GM20000 (cell line): ENCODE measurements at regions not wholly inside any gene's neighbourhood (a gene's known extent, or its start where the extent isn't known, plus 50 kb on each side); places are given as distances from the start of the nearest gene placed in this dataset.

Source experiments
- DNase-seq: peaks from one replicate; pipeline ENCODE4 v3.0.0; 2012; ENCODE audit warnings: low spot score
- CTCF ChIP-seq: IDR thresholded peaks from 2 replicates; pipeline ENCODE4 v1.5.1; 2012; ENCODE audit warnings: mild to moderate bottlenecking, control low read depth; ENCODE audit errors: extremely low read depth, missing control alignments

DNA sequence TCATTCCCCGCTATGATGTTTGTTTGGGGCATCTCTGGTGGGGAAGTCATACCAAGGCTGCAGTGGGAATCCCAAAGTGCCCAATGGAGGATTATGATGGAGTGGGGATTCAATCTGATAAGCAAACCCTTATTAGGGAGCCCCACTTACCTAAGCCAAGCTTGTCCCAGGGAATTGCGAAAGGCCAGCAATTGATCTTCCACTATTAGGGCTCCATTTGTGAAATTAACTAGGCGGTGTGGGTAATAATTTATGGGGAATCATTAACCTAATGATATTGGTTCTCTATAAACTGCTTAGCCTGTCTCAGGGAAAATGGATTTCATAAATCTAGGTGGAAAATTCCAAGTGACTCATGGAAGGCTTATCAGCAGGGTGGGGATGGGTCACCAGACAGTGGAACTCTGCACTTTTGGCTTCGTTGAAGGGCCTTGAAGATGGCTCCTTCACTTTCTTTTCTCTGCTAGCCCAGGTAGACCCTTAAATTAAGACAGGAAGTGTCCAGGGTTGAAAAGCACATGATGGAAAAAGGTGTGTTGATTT is 113.0 kb upstream of the WSCD2 start:
- TF ChIP-seq CTCF: no peak
- no peak for DNase-seq

DNA sequence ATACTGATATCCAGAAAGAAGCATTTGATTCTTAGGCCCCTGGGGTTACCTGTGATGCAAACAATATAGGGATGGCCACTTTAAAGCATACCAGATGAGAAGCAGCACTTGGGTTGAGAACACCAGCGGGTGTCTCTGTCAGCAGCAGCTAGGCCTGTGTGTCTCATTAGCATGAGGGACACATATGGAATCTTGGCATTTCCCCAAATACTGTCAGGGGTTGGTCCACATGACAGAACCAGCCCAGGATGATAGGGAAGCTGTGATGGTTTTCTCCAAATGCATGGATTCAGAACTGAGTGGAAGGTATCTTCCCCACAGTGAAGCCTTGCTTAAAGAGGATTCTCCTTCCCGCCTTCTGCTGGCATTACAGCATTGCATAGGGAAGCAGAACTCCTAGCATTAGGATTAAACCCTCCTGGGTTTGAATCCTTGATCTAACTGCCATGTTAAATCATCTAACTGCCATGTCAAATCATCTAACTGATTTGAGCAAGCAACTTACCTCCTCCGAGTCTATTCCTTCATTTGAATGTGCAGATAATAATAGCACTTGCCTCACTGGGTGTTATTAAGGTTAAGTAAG is 111.5 kb upstream of the WSCD2 start:
- no peak for TF ChIP-seq CTCF
- no peak for DNase-seq

GRCh38 chr12:108019862-108020261 is 109.2 kb upstream of the WSCD2 start:
- TF ChIP-seq CTCF: no peak
- DNase-seq: no peak

DNA sequence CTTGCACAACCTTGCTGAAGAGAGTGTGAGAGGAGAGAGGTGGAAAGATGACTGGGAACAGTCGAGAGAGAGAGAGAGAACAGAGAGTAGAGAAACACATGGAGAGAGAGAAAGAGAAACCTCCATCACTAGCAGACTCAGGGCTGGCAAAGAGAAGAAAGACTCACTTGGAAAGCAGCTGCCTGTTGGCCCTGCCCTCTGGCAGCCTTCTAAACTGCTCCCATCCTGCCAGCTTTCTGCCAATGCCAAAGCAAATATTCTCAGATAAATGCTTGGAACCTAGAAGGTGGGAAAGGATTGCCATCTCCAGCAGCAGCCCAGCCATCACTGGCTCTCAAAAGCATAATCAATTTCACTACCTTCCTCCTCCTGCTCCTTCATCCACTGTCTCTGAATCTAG is 107.9 kb upstream of the WSCD2 start:
- no peak for DNase-seq
- no peak for TF ChIP-seq CTCF

DNA sequence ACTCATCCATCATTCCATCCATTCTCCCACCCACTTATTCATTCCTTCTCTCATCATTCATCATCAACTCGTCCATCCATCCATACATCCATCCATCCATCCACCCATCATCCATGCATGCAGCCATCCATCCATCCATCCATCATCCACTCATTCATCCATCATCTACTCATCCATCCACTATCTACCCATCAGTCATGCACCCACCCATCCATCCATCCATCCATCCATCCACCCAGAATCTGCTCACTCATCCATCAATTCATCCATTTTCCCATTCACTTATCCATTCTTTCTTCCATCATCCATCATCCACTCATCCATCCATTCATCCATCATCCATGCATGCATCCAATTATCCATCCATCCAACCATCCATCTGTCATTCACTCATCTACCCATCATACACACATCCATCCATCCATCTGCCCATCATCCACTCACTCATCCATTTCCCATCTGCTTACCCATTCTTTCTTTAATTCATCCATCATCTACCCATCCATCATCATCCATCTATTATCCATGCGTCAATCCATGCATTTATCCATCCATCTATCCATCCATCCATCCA is 107.1 kb upstream of the WSCD2 start:
- no peak for DNase-seq
- no peak for TF ChIP-seq CTCF

GRCh38 chr12:108029051-108029835 is 99.8 kb upstream of the WSCD2 start:
- no peak for DNase-seq
- no peak for TF ChIP-seq CTCF

GRCh38 chr12:108033090-108033489 is 96.0 kb upstream of the WSCD2 start:
- DNase-seq: no peak
- TF ChIP-seq CTCF: no peak
